Osteoblast (primary cell): ENCODE measurements at regions not wholly inside any gene's neighbourhood (a gene's known extent, or its start where the extent isn't known, plus 50 kb on each side); places are given as distances from the start of the nearest gene placed in this dataset.

Experiments used
- DNase-seq: peaks from one replicate; pipeline ENCODE4 v3.0.0; 2011; ENCODE audit warnings: low spot score, mixed read lengths; ENCODE audit not compliant: insufficient read length; ENCODE audit errors: missing footprints
- H2AFZ ChIP-seq: 2 replicates; pipeline ENCODE4 v1.6.0; 2011; ENCODE audit warnings: mild to moderate bottlenecking, low read length
- H3K27ac ChIP-seq: 2 replicates; pipeline ENCODE4 v1.5.1; 2011; ENCODE audit warnings: mild to moderate bottlenecking, low read depth, low read length, moderate library complexity
- H3K27me3 ChIP-seq: 2 replicates; pipeline ENCODE4 v1.6.0; 2012; ENCODE audit warnings: mild to moderate bottlenecking, control low read depth, inconsistent platforms, low read length, moderate library complexity; ENCODE audit not compliant: insufficient read depth
- H3K36me3 ChIP-seq: 2 replicates; pipeline ENCODE4 v1.5.1; 2011; ENCODE audit warnings: mild to moderate bottlenecking, low read length, control low read depth, moderate library complexity; ENCODE audit not compliant: insufficient read depth
- H3K4me1 ChIP-seq: 2 replicates; pipeline ENCODE4 v1.5.1; 2011; ENCODE audit warnings: mild to moderate bottlenecking, low read length, control low read depth, moderate library complexity; ENCODE audit not compliant: insufficient read depth
- H3K4me2 ChIP-seq: 2 replicates; pipeline ENCODE4 v1.6.0; 2011; ENCODE audit warnings: mild to moderate bottlenecking, low read length; ENCODE audit not compliant: insufficient read depth
- H3K4me3 ChIP-seq: fragments of 200-600 bp; sonication (generic); 3 replicates; pipeline ENCODE4 v1.5.1; 2012; ENCODE audit warnings: mild to moderate bottlenecking, low read length, inconsistent platforms; ENCODE audit not compliant: insufficient read depth
- H3K79me2 ChIP-seq: 2 replicates; pipeline ENCODE4 v1.6.0; 2012; ENCODE audit warnings: mild to moderate bottlenecking, low read length, control low read depth, inconsistent platforms; ENCODE audit not compliant: insufficient read depth
- H3K9me3 ChIP-seq: 2 replicates; pipeline ENCODE4 v1.5.1; 2011; ENCODE audit warnings: low read depth, low read length, control low read depth
- H4K20me1 ChIP-seq: 2 replicates; pipeline ENCODE4 v1.6.0; 2012; ENCODE audit warnings: mild to moderate bottlenecking, low read length, control low read depth; ENCODE audit not compliant: insufficient read depth
- TF ChIP-seq, protein P1 (sequence below): IDR thresholded peaks from 2 replicates; pipeline ENCODE4 v1.5.1; 2011; ENCODE audit warnings: mild to moderate bottlenecking, low read depth, low read length, moderate library complexity; ENCODE audit errors: extremely low read depth

DNA sequence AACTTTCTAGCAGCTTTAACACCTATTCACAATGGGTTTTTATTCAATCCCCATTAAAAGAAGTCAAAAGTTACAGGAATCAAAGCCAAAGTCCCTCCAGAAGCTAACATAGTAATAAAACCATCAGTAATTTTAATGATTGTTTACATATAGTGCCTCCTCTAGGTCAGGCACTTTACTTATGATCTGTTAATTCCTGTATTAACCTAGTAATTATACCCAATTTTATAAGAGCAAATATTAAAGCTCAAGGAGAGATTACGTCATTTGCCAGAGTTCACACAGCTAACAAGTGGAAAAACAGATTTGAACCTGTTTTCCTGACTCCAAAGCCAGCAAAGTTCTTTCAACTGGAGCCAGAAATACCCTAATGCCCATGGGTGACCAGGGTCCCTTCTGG is 112.9 kb upstream of the F3 start:
- H3K4me2 ChIP-seq = no peak overlapping the region
- no peak overlapping the region for H2AFZ ChIP-seq
- TF ChIP-seq, protein P1, sequence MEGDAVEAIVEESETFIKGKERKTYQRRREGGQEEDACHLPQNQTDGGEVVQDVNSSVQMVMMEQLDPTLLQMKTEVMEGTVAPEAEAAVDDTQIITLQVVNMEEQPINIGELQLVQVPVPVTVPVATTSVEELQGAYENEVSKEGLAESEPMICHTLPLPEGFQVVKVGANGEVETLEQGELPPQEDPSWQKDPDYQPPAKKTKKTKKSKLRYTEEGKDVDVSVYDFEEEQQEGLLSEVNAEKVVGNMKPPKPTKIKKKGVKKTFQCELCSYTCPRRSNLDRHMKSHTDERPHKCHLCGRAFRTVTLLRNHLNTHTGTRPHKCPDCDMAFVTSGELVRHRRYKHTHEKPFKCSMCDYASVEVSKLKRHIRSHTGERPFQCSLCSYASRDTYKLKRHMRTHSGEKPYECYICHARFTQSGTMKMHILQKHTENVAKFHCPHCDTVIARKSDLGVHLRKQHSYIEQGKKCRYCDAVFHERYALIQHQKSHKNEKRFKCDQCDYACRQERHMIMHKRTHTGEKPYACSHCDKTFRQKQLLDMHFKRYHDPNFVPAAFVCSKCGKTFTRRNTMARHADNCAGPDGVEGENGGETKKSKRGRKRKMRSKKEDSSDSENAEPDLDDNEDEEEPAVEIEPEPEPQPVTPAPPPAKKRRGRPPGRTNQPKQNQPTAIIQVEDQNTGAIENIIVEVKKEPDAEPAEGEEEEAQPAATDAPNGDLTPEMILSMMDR = no peak
- peaks cover 7% of the 10 kb centered on the region for H3K27me3 ChIP-seq
- H3K9me3 ChIP-seq = no peaks in the 10 kb centered on the region
- H3K79me2 ChIP-seq = no peaks in the 10 kb centered on the region
- H3K36me3 ChIP-seq = no peaks in the 10 kb centered on the region
- H4K20me1 ChIP-seq = no peaks in the 10 kb centered on the region
- H3K4me3 ChIP-seq = no peak overlapping the region
- no peak for DNase-seq
- no peak overlapping the region for H3K27ac ChIP-seq
- H3K4me1 ChIP-seq = peaks cover 9% of the 10 kb centered on the region

GRCh38 chr1:94654031-94654430 is 112.5 kb upstream of the F3 start:
- DNase-seq = no peak
- Histone ChIP-seq H3K4me1 (peaks cover 9% of the 10 kb centered on the region), H3K9me3 (no peaks in the 10 kb centered on the region), H3K79me2 (no peaks in the 10 kb centered on the region), H3K27ac (no peak overlapping the region), H2AFZ (no peak overlapping the region), H3K27me3 (peaks cover 7% of the 10 kb centered on the region), H4K20me1 (no peaks in the 10 kb centered on the region), H3K4me3 (no peak overlapping the region), H3K36me3 (no peaks in the 10 kb centered on the region), H3K4me2 (no peak overlapping the region)
- TF ChIP-seq, protein P1 = no peak

- Histone ChIP-seq H3K79me2 (no peaks in the 10 kb centered on the region), H3K4me3 (no peak overlapping the region), H3K27me3 (peaks cover 7% of the 10 kb centered on the region), H2AFZ (no peak overlapping the region), H3K4me2 (no peak overlapping the region), H3K36me3 (no peaks in the 10 kb centered on the region), H3K9me3 (no peaks in the 10 kb centered on the region), H3K4me1 (peaks cover 15% of the 10 kb centered on the region), H3K27ac (no peak overlapping the region), H4K20me1 (no peaks in the 10 kb centered on the region)
- no peak for DNase-seq
- TF ChIP-seq, protein P1 = no peak
Measured at GRCh38 chr1:94653454-94653853, 111.9 kb upstream of the F3 start.

- Histone ChIP-seq H3K79me2 (no peaks in the 10 kb centered on the region), H3K4me1 (peaks cover 23% of the 10 kb centered on the region), H3K4me3 (no peak overlapping the region), H3K36me3 (no peaks in the 10 kb centered on the region), H2AFZ (no peak overlapping the region), H3K4me2 (no peak overlapping the region), H3K9me3 (no peaks in the 10 kb centered on the region), H3K27me3 (peaks cover 7% of the 10 kb centered on the region), H4K20me1 (no peaks in the 10 kb centered on the region), H3K27ac (no peak overlapping the region)
- no peak for DNase-seq
- TF ChIP-seq, protein P1 = no peak
Measured at GRCh38 chr1:94651076-94651475, 109.5 kb upstream of the F3 start.
